ENCODE measurements at regions not wholly inside any gene's neighbourhood (a gene's known extent, or its start where the extent isn't known, plus 50 kb on each side); places are given as distances from the start of the nearest gene placed in this dataset.

GRCh38 chr6:121965739-121966138 lies 433.7 kb upstream of the HSF2 start:
- Histone ChIP-seq H3K9me3 (ENCODE audit: control insufficient read depth, insufficient read depth, low read length) (no peaks in the 10 kb centered on the region), H3K79me2 (ENCODE audit: control insufficient read depth, low read length) (no peaks in the 10 kb centered on the region), H3K4me2 (ENCODE audit: low read length) (no peak overlapping the region), H3F3A (ENCODE audit: control insufficient read depth, insufficient read depth) (no peaks in the 10 kb centered on the region), H3K4me1 (ENCODE audit: control insufficient read depth, low read length) (no peaks in the 10 kb centered on the region), H3K27ac (ENCODE audit: low read depth, low read length) (no peak overlapping the region), H3K9me2 (replicated peaks; ENCODE audit: control insufficient read depth, low read length) (no peaks in the 10 kb centered on the region), H3K36me3 (ENCODE audit: control insufficient read depth, low read length) (no peaks in the 10 kb centered on the region), H4K20me1 (ENCODE audit: control insufficient read depth, insufficient read depth, low read depth, low read length) (no peaks in the 10 kb centered on the region), H3K4me3 (ENCODE audit: low read length) (no peak overlapping the region), H3K27me3 (ENCODE audit: control insufficient read depth, low read length) (no peaks in the 10 kb centered on the region)
- TF ChIP-seq CTCF (IDR thresholded peaks at IDR 0.05; ENCODE audit: low read depth, low read length, poor library complexity, severe bottlenecking) (no peak), EZH2phosphoT487 (IDR thresholded peaks at IDR 0.05; ENCODE audit: borderline replicate concordance, low read length) (no peak)

GRCh38 chr6:121967631-121968030 lies 431.8 kb upstream of the HSF2 start:
- Histone ChIP-seq H3F3A (ENCODE audit: control insufficient read depth, insufficient read depth) (no peaks in the 10 kb centered on the region), H3K9me3 (ENCODE audit: control insufficient read depth, insufficient read depth, low read length) (no peaks in the 10 kb centered on the region), H3K36me3 (ENCODE audit: control insufficient read depth, low read length) (no peaks in the 10 kb centered on the region), H3K9me2 (replicated peaks; ENCODE audit: control insufficient read depth, low read length) (no peaks in the 10 kb centered on the region), H3K4me2 (ENCODE audit: low read length) (no peak overlapping the region), H3K4me1 (ENCODE audit: control insufficient read depth, low read length) (no peaks in the 10 kb centered on the region), H3K27me3 (ENCODE audit: control insufficient read depth, low read length) (no peaks in the 10 kb centered on the region), H3K27ac (ENCODE audit: low read depth, low read length) (no peak overlapping the region), H3K4me3 (ENCODE audit: low read length) (no peak overlapping the region), H3K79me2 (ENCODE audit: control insufficient read depth, low read length) (no peaks in the 10 kb centered on the region), H4K20me1 (ENCODE audit: control insufficient read depth, insufficient read depth, low read depth, low read length) (no peaks in the 10 kb centered on the region)
- TF ChIP-seq CTCF (IDR thresholded peaks at IDR 0.05; ENCODE audit: low read depth, low read length, poor library complexity, severe bottlenecking) (no peak), EZH2phosphoT487 (IDR thresholded peaks at IDR 0.05; ENCODE audit: borderline replicate concordance, low read length) (no peak)

DNA sequence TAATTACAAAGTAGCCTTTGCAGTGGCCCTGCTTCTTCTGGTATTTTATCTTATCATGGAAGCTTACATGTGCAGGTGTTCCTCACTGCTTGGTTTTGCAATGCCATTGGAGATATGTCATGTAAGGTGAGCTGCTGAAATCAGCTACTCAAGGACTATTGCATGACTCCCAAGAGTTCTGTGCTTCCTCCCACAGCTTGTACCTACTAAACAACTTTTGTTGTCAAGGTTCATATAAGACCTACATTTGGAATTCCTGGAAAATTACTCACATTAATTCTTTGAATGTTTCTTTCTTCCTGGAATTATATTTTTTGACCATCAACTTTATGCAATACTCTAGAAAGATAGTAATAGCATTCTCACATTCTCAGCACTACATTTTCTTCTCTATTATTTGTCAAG lies 427.5 kb upstream of the HSF2 start:
- TF ChIP-seq CTCF (IDR thresholded peaks at IDR 0.05; ENCODE audit: low read depth, low read length, poor library complexity, severe bottlenecking) (no peak), EZH2phosphoT487 (IDR thresholded peaks at IDR 0.05; ENCODE audit: borderline replicate concordance, low read length) (no peak)
- Histone ChIP-seq H3K4me2 (ENCODE audit: low read length) (no peak overlapping the region), H3K4me3 (ENCODE audit: low read length) (no peak overlapping the region), H3K27ac (ENCODE audit: low read depth, low read length) (no peak overlapping the region), H3K9me2 (replicated peaks; ENCODE audit: control insufficient read depth, low read length) (no peaks in the 10 kb centered on the region), H3K27me3 (ENCODE audit: control insufficient read depth, low read length) (no peaks in the 10 kb centered on the region), H3K79me2 (ENCODE audit: control insufficient read depth, low read length) (no peaks in the 10 kb centered on the region), H3F3A (ENCODE audit: control insufficient read depth, insufficient read depth) (no peaks in the 10 kb centered on the region), H4K20me1 (ENCODE audit: control insufficient read depth, insufficient read depth, low read depth, low read length) (no peaks in the 10 kb centered on the region), H3K9me3 (ENCODE audit: control insufficient read depth, insufficient read depth, low read length) (no peaks in the 10 kb centered on the region), H3K36me3 (ENCODE audit: control insufficient read depth, low read length) (no peaks in the 10 kb centered on the region), H3K4me1 (ENCODE audit: control insufficient read depth, low read length) (no peaks in the 10 kb centered on the region)

GRCh38 chr6:121984956-121985355 lies 414.5 kb upstream of the HSF2 start:
- Histone ChIP-seq H3K36me3 (ENCODE audit: control insufficient read depth, low read length) (no peaks in the 10 kb centered on the region), H3K9me2 (replicated peaks; ENCODE audit: control insufficient read depth, low read length) (no peaks in the 10 kb centered on the region), H3K27ac (ENCODE audit: low read depth, low read length) (no peak overlapping the region), H3F3A (ENCODE audit: control insufficient read depth, insufficient read depth) (no peaks in the 10 kb centered on the region), H3K79me2 (ENCODE audit: control insufficient read depth, low read length) (no peaks in the 10 kb centered on the region), H3K4me1 (ENCODE audit: control insufficient read depth, low read length) (no peaks in the 10 kb centered on the region), H4K20me1 (ENCODE audit: control insufficient read depth, insufficient read depth, low read depth, low read length) (no peaks in the 10 kb centered on the region), H3K4me2 (ENCODE audit: low read length) (no peak overlapping the region), H3K4me3 (ENCODE audit: low read length) (no peak overlapping the region), H3K27me3 (ENCODE audit: control insufficient read depth, low read length) (no peaks in the 10 kb centered on the region), H3K9me3 (ENCODE audit: control insufficient read depth, insufficient read depth, low read length) (no peaks in the 10 kb centered on the region)
- TF ChIP-seq EZH2phosphoT487 (IDR thresholded peaks at IDR 0.05; ENCODE audit: borderline replicate concordance, low read length) (no peak), CTCF (IDR thresholded peaks at IDR 0.05; ENCODE audit: low read depth, low read length, poor library complexity, severe bottlenecking) (no peak)

Measured in DOHH2 (cell line).